Prostate gland (tissue), 2 donors: ENCODE measurements at regions not wholly inside any gene's neighbourhood (a gene's known extent, or its start where the extent isn't known, plus 50 kb on each side); places are given as distances from the start of the nearest gene placed in this dataset.
"Not testable (repeated sequence)": the region's sequence is repeated elsewhere in the genome, so short reads cannot be mapped to it uniquely, and the experiment has no call there.

ENCODE experiments used
- DNase-seq: peaks from one replicate; pipeline ENCODE4 v3.0.0-alpha.2; 2019; ENCODE audit warnings: low spot score
- H3K27ac ChIP-seq, 2 donors: fragments of 200-600 bp; sonication (generic); 2 replicates each; pipeline ENCODE4 v1.5.1; 2017 to 2019
- H3K27me3 ChIP-seq: fragments of 200-600 bp; sonication (generic); replicated peaks from 2 replicates; pipeline ENCODE4 v1.5.1; 2019; ENCODE audit not compliant: insufficient read depth
- H3K36me3 ChIP-seq, 2 donors: fragments of 200-600 bp; sonication (generic); 1 replicate in 1 of 2; 2 replicates in 1 of 2; pipeline versions ENCODE4 v1.5.1 to v1.8.1; 2017 to 2019
- H3K4me1 ChIP-seq: fragments of 200-600 bp; sonication (generic); replicated peaks from 2 replicates; pipeline ENCODE4 v1.5.1; 2019
- H3K4me3 ChIP-seq, 2 donors: fragments of 200-600 bp; sonication (generic); 2 replicates each; pipeline ENCODE4 v1.5.1; 2017 to 2019
- H3K9me3 ChIP-seq: fragments of 200-600 bp; sonication (generic); 2 replicates; pipeline ENCODE4 v1.5.1; 2017
- CTCF ChIP-seq, 4 experiments: fragments of 200-600 bp in 2 of 4; fragments of 450-650 bp in 2 of 4; sonication (generic) in 2 of 4; IDR thresholded peaks; 1 replicate in 3 of 4; 2 replicates in 1 of 4; pipeline ENCODE4 v1.5.1; 2016 to 2019; ENCODE audit warnings: antibody characterized with exemption in 4 of 4, mild to moderate bottlenecking in 2 of 4, moderate library complexity in 2 of 4
- POLR2A ChIP-seq: fragments of 450-650 bp; IDR thresholded peaks from one replicate; pipeline ENCODE4 v1.6.1; 2016; ENCODE audit warnings: antibody characterized with exemption, mild to moderate bottlenecking
- POLR2AphosphoS5 ChIP-seq: sonication (generic); formaldehyde crosslinking; IDR thresholded peaks from one replicate; pipeline ENCODE4 v1.6.1; 2017; ENCODE audit warnings: antibody characterized with exemption
- WGBS: methylation state at CpG from one replicate; pipeline ENCODE4 v1.1.5; 2018; 5-methylcytosine and 5-hydroxymethylcytosine counted together
- intact Hi-C: fragments of 100-400 bp; cut with DNase I; formaldehyde crosslinking; loops from one replicate; pipeline ENCODE4 v1.14.2; 2022

GRCh38 chr5:18526792-18527405, 892.6 kb downstream of the TAF11L14 start:
- no peak for DNase-seq
- WGBS = 67% methylated on average over 3 of the region's 3 CpGs
- no peak overlapping the region for H3K4me3 ChIP-seq
- no peak overlapping the region for H3K27ac ChIP-seq
- H3K9me3 ChIP-seq = no peaks in the 10 kb centered on the region
- H3K36me3 ChIP-seq = no peaks in the 10 kb centered on the region
- H3K27me3 ChIP-seq = no peaks in the 10 kb centered on the region
- H3K4me1 ChIP-seq = no peaks in the 10 kb centered on the region
- no peak for TF ChIP-seq POLR2A
- TF ChIP-seq POLR2AphosphoS5 = no peak
- no peak for TF ChIP-seq CTCF (IDR thresholded peaks at IDR 0.05)
- intact Hi-C loops = no loop called here

GRCh38 chr5:18533137-18533536, 898.9 kb downstream of the TAF11L14 start:
- DNase-seq = no peak
- 94% methylated on average over 7 of the region's 7 CpGs for WGBS
- H3K36me3 ChIP-seq = no peaks in the 10 kb centered on the region
- TF ChIP-seq CTCF (IDR thresholded peaks at IDR 0.05) = no peak
- no peak for TF ChIP-seq POLR2AphosphoS5
- no peak for TF ChIP-seq POLR2A
- no peak overlapping the region for H3K4me3 ChIP-seq
- H3K9me3 ChIP-seq = no peaks in the 10 kb centered on the region
- no peak overlapping the region for H3K27ac ChIP-seq
- H3K4me1 ChIP-seq = no peaks in the 10 kb centered on the region
- intact Hi-C loops = no loop called here
- H3K27me3 ChIP-seq = no peaks in the 10 kb centered on the region

GRCh38 chr5:18534119-18534518, 899.9 kb downstream of the TAF11L14 start:
- Histone ChIP-seq H3K4me1 (no peaks in the 10 kb centered on the region), H3K4me3 (no peak overlapping the region), H3K27me3 (no peaks in the 10 kb centered on the region), H3K9me3 (no peaks in the 10 kb centered on the region), H3K27ac (no peak overlapping the region), H3K36me3 (no peaks in the 10 kb centered on the region)
- 89% methylated on average over 3 of the region's 3 CpGs for WGBS
- no peak for DNase-seq
- no peak for TF ChIP-seq POLR2A
- no peak for TF ChIP-seq CTCF (IDR thresholded peaks at IDR 0.05)
- TF ChIP-seq POLR2AphosphoS5 = no peak
- intact Hi-C loops = no loop called here

GRCh38 chr5:18535753-18536152, 901.5 kb downstream of the TAF11L14 start:
- H3K9me3 ChIP-seq, H3K4me3 ChIP-seq, H3K27me3 ChIP-seq, intact Hi-C loops, DNase-seq, H3K27ac ChIP-seq, H3K36me3 ChIP-seq, H3K4me1 ChIP-seq: not testable (repeated sequence)
- 86% methylated on average over 7 of the region's 7 CpGs for WGBS

- TF ChIP-seq POLR2A = no peak
- TF ChIP-seq POLR2AphosphoS5 = no peak
- no peak for TF ChIP-seq CTCF (IDR thresholded peaks at IDR 0.05)
- H3K9me3 ChIP-seq = no peaks in the 10 kb centered on the region
- intact Hi-C loops = no loop called here
- H3K27ac ChIP-seq = no peak overlapping the region
- no peaks in the 10 kb centered on the region for H3K4me1 ChIP-seq
- H3K4me3 ChIP-seq = no peak overlapping the region
- no peaks in the 10 kb centered on the region for H3K27me3 ChIP-seq
- DNase-seq = no peak
- no peaks in the 10 kb centered on the region for H3K36me3 ChIP-seq
- WGBS = 60% methylated on average over 6 of the region's 6 CpGs
Observed at GRCh38 chr5:18544421-18544820, 910.2 kb downstream of the TAF11L14 start.
